Uterus (tissue), 2 donors: ENCODE measurements at regions not wholly inside any gene's neighbourhood (a gene's known extent, or its start where the extent isn't known, plus 50 kb on each side); places are given as distances from the start of the nearest gene placed in this dataset.

Source experiments
- CTCF ChIP-seq, 4 experiments: fragments of 200-600 bp in 2 of 4; fragments of 450-650 bp in 2 of 4; sonication (generic) in 2 of 4; IDR thresholded peaks; one replicate each; pipeline ENCODE4 v1.5.1; 2016 to 2019; ENCODE audit warnings: antibody characterized with exemption in 4 of 4, mild to moderate bottlenecking in 2 of 4, moderate library complexity in 1 of 4
- POLR2A ChIP-seq, 2 donors: fragments of 450-650 bp; IDR thresholded peaks; one replicate each; pipeline ENCODE4 v1.6.1; 2016; ENCODE audit warnings: antibody characterized with exemption in 2 of 2, mild to moderate bottlenecking in 1 of 2, moderate library complexity in 1 of 2

DNA sequence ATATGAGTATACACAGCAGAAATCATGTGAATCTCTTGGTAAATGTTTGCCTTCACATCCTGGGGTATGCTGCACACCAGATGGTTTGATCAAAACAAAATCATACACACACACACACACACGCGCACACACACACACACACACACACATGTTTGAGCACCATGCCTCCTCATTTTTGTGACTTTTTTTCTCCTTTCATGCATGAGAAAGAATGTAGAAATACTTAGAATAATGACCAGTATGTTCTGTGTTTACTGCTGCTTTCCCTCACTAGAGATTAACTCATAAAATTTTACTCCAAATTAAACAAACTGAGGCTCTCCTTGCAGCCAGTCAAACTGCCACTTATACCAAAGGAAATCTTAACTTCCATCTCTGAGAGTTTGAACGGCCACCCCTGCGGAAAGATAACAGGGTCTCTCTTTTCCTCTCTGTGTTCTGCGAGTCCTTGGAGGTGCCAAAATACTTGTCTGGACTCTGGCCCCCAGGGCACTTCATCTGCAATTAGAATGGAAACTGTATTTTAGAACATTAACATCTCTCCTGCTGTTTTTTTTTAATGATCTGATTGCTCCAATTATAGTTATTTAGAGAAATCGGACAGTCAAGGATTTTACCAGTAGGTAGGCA, 320.8 kb upstream of the NFE2L3 start:
- TF ChIP-seq POLR2A (IDR thresholded peaks at IDR 0.05) = no peak
- no peak for TF ChIP-seq CTCF (IDR thresholded peaks at IDR 0.05)
